ENCODE measurements at regions not wholly inside any gene's neighbourhood (a gene's known extent, or its start where the extent isn't known, plus 50 kb on each side); places are given as distances from the start of the nearest gene placed in this dataset.
"Not testable (repeated sequence)": the region's sequence is repeated elsewhere in the genome, so short reads cannot be mapped to it uniquely, and the experiment has no call there.

- H3K27ac ChIP-seq (ENCODE audit: low read length): no peak overlapping the region
- in situ Hi-C loops (cut with HindIII; ENCODE audit: low pct_unique_long_range_greater_than_20kb, low sequenced_read_pairs) (no loop called here), intact Hi-C loops (cut with micrococcal nuclease; ENCODE audit: unreplicated experiment) (no loop called here)
- no peaks in the 10 kb centered on the region for H3K4me1 ChIP-seq (ENCODE audit: control insufficient read depth, insufficient read depth, low read length)
- no peak overlapping the region for H3K4me3 ChIP-seq (ENCODE audit: low read depth in 2 of 2, low read length in 2 of 2)
- H3K27me3 ChIP-seq (ENCODE audit: control insufficient read depth, insufficient read depth, low read length): no peaks in the 10 kb centered on the region
- peaks cover 6% of the 10 kb centered on the region; the same call in 1 of the 2 replicates for H3K9me3 ChIP-seq (ENCODE audit: control insufficient read depth, insufficient read depth, low read depth, low read length)
- TF ChIP-seq CTCF (IDR thresholded peaks at IDR 0.05): no peak
- no peak for TF ChIP-seq POLR2AphosphoS5 (IDR thresholded peaks at IDR 0.05; ENCODE audit: low read depth, low read length)
- no peak for TF ChIP-seq SIN3A (IDR thresholded peaks at IDR 0.05; ENCODE audit: borderline replicate concordance, insufficient read depth, low read depth, low read length)
- no peak for TF ChIP-seq TCF7L2 (IDR thresholded peaks at IDR 0.05; ENCODE audit: low read depth, low read length)
- TF ChIP-seq REST (IDR thresholded peaks at IDR 0.05; ENCODE audit: insufficient read depth in 1 of 2, low read depth in 2 of 2, low read length in 1 of 2): no peak
- CTCF ChIA-PET: no interaction called here
- no peaks in the 10 kb centered on the region for H3K36me3 ChIP-seq (ENCODE audit: control insufficient read depth, insufficient read depth, low read length)
- no peak for ATAC-seq
- no TSS peak for BruUV-seq (replicated peaks)
- POLR2A ChIA-PET: no interaction called here
- DNase-seq (ENCODE audit: low read depth, low spot score): no peak
These were observed 269.8 kb upstream of the TMC3 start for GRCh38 chr15:81643771-81644170.

- DNase-seq (ENCODE audit: low read depth, low spot score) (no peak), ATAC-seq (no peak)
- Histone ChIP-seq H3K4me3 (ENCODE audit: low read depth in 2 of 2, low read length in 2 of 2) (no peak overlapping the region), H3K9me3 (ENCODE audit: control insufficient read depth, insufficient read depth, low read depth, low read length) (peaks cover 6% of the 10 kb centered on the region; the same call in 1 of the 2 replicates), H3K27ac (ENCODE audit: low read length) (no peak overlapping the region), H3K27me3 (ENCODE audit: control insufficient read depth, insufficient read depth, low read length) (no peaks in the 10 kb centered on the region), H3K4me1 (ENCODE audit: control insufficient read depth, insufficient read depth, low read length) (no peaks in the 10 kb centered on the region), H3K36me3 (ENCODE audit: control insufficient read depth, insufficient read depth, low read length) (no peaks in the 10 kb centered on the region)
- in situ Hi-C loops (cut with HindIII; ENCODE audit: low pct_unique_long_range_greater_than_20kb, low sequenced_read_pairs): no loop called here
- BruUV-seq (replicated peaks): no TSS peak
- TF ChIP-seq REST (IDR thresholded peaks at IDR 0.05; ENCODE audit: insufficient read depth in 1 of 2, low read depth in 2 of 2, low read length in 1 of 2): no peak
- TF ChIP-seq TCF7L2 (IDR thresholded peaks at IDR 0.05; ENCODE audit: low read depth, low read length): no peak
- TF ChIP-seq SIN3A (IDR thresholded peaks at IDR 0.05; ENCODE audit: borderline replicate concordance, insufficient read depth, low read depth, low read length): no peak
- TF ChIP-seq CTCF (IDR thresholded peaks at IDR 0.05): no peak
- no peak for TF ChIP-seq POLR2AphosphoS5 (IDR thresholded peaks at IDR 0.05; ENCODE audit: low read depth, low read length)
- intact Hi-C loops (cut with micrococcal nuclease; ENCODE audit: unreplicated experiment): no loop called here
- ChIA-PET CTCF (interaction anchor here (0.9 kb wide), 1 partner anchor 420 kb away, joined by 4 read pairs; no protein-coding TSS in a partner anchor), POLR2A (no interaction called here)
These were observed 268.5 kb upstream of the TMC3 start for GRCh38 chr15:81642451-81642990.

GRCh38 chr15:81636064-81636463 lies 262.1 kb upstream of the TMC3 start:
- H3K4me3 ChIP-seq (ENCODE audit: low read depth in 2 of 2, low read length in 2 of 2); intact Hi-C loops (cut with micrococcal nuclease; ENCODE audit: unreplicated experiment); POLR2A ChIA-PET; H3K27ac ChIP-seq (ENCODE audit: low read length); ATAC-seq; H3K36me3 ChIP-seq (ENCODE audit: control insufficient read depth, insufficient read depth, low read length); CTCF ChIA-PET; in situ Hi-C loops (cut with HindIII; ENCODE audit: low pct_unique_long_range_greater_than_20kb, low sequenced_read_pairs); H3K4me1 ChIP-seq (ENCODE audit: control insufficient read depth, insufficient read depth, low read length); H3K9me3 ChIP-seq (ENCODE audit: control insufficient read depth, insufficient read depth, low read depth, low read length); BruUV-seq (replicated peaks); H3K27me3 ChIP-seq (ENCODE audit: control insufficient read depth, insufficient read depth, low read length); DNase-seq (ENCODE audit: low read depth, low spot score): not testable (repeated sequence)
